GM18505 (cell line): ENCODE measurements at regions not wholly inside any gene's neighbourhood (a gene's known extent, or its start where the extent isn't known, plus 50 kb on each side); places are given as distances from the start of the nearest gene placed in this dataset.
"Not testable (repeated sequence)": the region's sequence is repeated elsewhere in the genome, so short reads cannot be mapped to it uniquely, and the experiment has no call there.

Experiments
- ATAC-seq: cut with Tn5 transposase; IDR thresholded peaks from one replicate; pipeline ENCODE4 v1.9.1; 2021; ENCODE audit not compliant: unreplicated experiment
- POLR2A ChIP-seq: IDR thresholded peaks from 4 replicates; pipeline ENCODE4 v1.6.1; 2011; ENCODE audit warnings: borderline replicate concordance; ENCODE audit not compliant: insufficient read depth, insufficient read length; ENCODE audit errors: extremely low read depth

DNA sequence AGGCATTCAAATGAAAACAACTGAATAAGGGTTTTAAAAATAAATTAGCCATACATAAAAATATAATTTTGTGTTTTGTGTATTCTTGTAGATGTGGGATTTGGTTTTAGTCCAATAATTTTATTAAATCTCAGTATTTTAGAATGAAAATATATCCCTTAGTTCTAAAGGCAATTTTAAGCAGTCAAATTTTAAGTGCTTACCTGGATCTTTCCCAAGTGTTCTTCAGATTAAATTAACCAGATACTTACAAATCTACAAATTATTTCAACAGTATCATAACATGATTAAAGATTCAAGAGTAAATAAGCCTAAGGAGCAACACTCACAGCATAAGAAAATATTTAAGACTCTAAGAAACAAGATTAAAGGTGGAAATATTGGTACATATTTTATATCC is 275.0 kb upstream of the RBMS3 start:
- ATAC-seq = no peak

DNA sequence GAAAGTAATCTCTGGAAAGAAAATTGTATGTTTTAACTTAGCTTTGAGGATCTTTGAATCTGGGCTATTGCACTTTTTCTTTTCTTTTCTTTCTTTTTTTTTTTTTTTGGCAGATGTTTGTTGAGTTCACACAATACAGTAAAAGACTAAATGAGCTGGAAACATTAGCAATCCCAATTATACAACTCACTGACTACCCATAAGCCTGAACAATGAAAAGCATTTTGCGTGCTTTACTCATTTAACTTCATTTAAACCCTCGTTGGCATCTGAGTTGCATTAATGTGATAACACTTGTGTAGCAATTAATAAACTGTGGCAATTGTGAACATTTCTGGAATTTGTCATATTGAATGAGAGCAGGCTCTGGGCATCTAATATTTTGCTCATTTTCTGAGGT is 269.4 kb upstream of the RBMS3 start:
- TF ChIP-seq POLR2A = no peak
- no peak for ATAC-seq

More for the DNA sequence above, 275.0 kb upstream of the RBMS3 start:
- TF ChIP-seq POLR2A = no peak

DNA sequence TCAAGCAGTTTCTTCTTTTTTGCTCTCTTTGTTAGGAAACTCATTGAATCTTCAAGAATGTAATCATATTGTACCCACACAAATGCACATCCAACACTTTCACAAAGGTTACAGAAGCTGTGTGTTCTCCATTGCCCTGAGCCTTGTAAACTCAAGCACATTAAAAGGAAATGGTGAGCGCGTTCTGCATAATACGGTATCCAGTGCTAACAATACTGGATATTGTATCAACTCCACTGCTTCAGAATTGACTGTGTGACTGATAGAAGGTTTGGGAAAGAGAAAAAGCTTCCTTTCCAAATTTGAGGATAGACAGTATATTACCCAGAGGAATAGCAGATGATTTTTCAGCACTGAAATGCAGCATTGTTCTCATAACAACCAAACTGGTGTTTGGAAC is 268.9 kb upstream of the RBMS3 start:
- no peak for ATAC-seq
- TF ChIP-seq POLR2A = no peak

GRCh38 chr3:29022976-29023375 is 257.9 kb upstream of the RBMS3 start:
- no peak for TF ChIP-seq POLR2A
- ATAC-seq = no peak

GRCh38 chr3:29026286-29026685 is 254.6 kb upstream of the RBMS3 start:
- no peak for TF ChIP-seq POLR2A
- peak; percentile 95 for ATAC-seq

- ATAC-seq = no peak
- TF ChIP-seq POLR2A = no peak
These were observed 253.9 kb upstream of the RBMS3 start for GRCh38 chr3:29026959-29027358.

DNA sequence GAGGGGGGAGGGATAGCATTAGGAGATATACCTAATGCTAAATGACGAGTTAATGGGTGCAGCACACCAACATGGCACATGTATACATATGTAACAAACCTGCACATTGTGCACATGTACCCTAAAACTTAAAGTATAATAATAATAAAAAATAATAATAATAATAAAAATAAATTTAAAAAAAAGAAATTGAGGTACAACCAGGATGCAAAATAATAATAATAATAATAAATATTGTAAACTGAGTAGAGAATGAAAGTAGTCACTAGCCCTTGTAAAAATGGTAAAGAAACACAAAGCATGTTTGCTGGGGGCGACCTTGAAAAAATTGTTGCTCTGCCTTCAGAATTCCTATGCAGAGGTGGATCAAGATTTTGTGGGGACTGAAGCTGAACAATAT is 249.7 kb upstream of the RBMS3 start:
- ATAC-seq = not testable (repeated sequence)

GRCh38 chr3:29033511-29033910 is 247.4 kb upstream of the RBMS3 start:
- no peak for ATAC-seq
- TF ChIP-seq POLR2A = no peak

DNA sequence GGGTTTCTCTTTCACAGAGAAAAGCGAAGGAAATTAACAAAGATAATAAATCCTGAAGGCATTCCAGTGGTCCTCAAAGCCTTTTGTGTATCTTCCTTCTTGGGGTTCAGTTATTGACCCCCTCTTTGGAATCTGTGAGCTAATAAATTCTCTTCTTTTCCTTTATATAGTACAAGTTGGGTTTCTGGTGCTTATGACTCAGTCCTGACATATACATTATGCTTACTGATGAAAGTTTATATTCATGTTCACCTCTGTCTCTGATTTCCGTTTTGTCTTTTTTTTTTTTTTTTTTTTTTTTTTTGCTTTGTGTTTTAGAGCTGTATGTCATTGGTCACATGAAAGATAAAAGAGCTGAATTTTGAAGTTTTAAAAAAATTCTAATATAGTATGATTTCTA is 230.7 kb upstream of the RBMS3 start:
- no peak for ATAC-seq

GRCh38 chr3:29057326-29057725 is 223.5 kb upstream of the RBMS3 start:
- ATAC-seq = no peak
- TF ChIP-seq POLR2A = no peak

More for the DNA sequence above, 230.7 kb upstream of the RBMS3 start:
- no peak for TF ChIP-seq POLR2A

GRCh38 chr3:29064085-29064484 is 216.8 kb upstream of the RBMS3 start:
- no peak for TF ChIP-seq POLR2A
- no peak for ATAC-seq

GRCh38 chr3:29065211-29065785 is 215.6 kb upstream of the RBMS3 start:
- ATAC-seq = no peak
- no peak for TF ChIP-seq POLR2A

GRCh38 chr3:29067007-29067406 is 213.9 kb upstream of the RBMS3 start:
- no peak for ATAC-seq

GRCh38 chr3:29070959-29071634 is 209.8 kb upstream of the RBMS3 start:
- ATAC-seq = no peak
- TF ChIP-seq POLR2A = no peak

More at GRCh38 chr3:29067007-29067406, 213.9 kb upstream of the RBMS3 start:
- no peak for TF ChIP-seq POLR2A
